GM13977 (cell line): ENCODE measurements at regions not wholly inside any gene's neighbourhood (a gene's known extent, or its start where the extent isn't known, plus 50 kb on each side); places are given as distances from the start of the nearest gene placed in this dataset.

Source experiments
- DNase-seq: peaks from one replicate; pipeline ENCODE4 v3.0.0; 2012; ENCODE audit warnings: low spot score
- CTCF ChIP-seq: IDR thresholded peaks from 2 replicates; pipeline ENCODE4 v1.5.1; 2012; ENCODE audit warnings: mild to moderate bottlenecking, control low read depth; ENCODE audit not compliant: insufficient read depth; ENCODE audit errors: extremely low read depth, missing control alignments
- in situ Hi-C: fragments of 300-500 bp; cut with MboI; formaldehyde crosslinking; loops from one replicate; pipeline ENCODE4 v1.12.0; 2022; ENCODE audit warnings: low sequenced_read_pairs, low pct_unique_long_range_greater_than_20kb, mixed read lengths, inconsistent platforms; ENCODE audit not compliant: unreplicated experiment

DNA sequence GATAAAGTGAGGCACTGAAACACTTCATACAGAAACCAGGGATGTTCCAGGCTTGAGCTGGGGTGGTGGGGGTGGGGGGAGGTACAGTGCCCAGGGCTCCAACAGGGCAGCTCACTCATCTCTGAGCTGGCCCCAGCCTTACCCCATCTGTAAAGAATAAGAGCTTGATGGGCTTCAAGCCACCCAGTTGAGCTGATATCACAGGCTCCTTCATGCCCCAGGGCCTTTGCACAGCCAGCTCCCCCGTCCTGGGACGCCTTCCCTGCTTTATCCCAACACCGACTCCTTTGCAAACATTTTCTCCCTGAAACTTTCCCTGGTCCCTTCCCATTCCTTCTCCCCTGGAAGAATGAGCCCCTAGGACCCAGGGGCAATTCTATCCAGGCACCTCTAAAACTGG lies 261.7 kb downstream of the PARN start:
- DNase-seq: no peak
- no peak for TF ChIP-seq CTCF
- in situ Hi-C loops: no loop called here

DNA sequence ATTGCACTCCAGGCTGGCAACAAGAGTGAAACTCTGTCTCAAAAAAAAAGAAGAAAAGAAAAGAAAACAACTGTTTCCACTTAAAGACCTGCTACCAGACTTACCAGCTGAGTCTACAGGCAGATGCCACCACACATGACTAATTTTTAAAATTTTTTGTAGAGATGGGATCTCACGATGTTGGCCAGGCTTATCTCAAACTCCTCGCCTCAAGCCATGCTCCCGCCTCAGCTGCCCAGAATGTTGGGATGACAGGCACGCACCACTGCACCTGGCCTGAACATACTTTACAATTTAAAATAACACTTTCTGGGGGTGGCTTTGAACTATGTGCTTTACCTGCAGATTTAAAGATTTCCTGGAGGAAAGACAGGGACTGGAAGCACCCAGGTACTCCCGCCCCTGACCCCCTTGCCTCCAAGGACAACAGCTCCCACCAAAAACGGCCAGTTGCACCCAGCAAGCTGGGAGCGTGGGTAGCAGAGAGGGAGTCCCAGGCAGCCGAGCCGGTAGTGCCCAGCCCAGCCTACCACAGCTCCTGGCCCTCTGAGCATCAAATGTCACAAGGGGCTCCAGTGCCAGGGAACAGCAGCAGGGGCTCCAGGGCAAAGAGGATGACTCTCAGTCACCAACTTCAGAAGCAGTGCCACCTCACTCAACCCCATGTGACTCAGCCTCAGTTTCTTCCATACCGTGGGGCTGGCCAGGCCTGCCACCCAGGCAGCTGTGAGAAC lies 262.9 kb downstream of the PARN start:
- DNase-seq: no peak
- in situ Hi-C loops: no loop called here
- TF ChIP-seq CTCF: no peak

- no peak for DNase-seq
- TF ChIP-seq CTCF: no peak
- in situ Hi-C loops: no loop called here
Observed at GRCh38 chr16:14366447-14366846, 263.6 kb downstream of the PARN start.

GRCh38 chr16:14365200-14365851 lies 264.7 kb downstream of the PARN start:
- no peak for TF ChIP-seq CTCF
- in situ Hi-C loops: no loop called here
- no peak for DNase-seq

DNA sequence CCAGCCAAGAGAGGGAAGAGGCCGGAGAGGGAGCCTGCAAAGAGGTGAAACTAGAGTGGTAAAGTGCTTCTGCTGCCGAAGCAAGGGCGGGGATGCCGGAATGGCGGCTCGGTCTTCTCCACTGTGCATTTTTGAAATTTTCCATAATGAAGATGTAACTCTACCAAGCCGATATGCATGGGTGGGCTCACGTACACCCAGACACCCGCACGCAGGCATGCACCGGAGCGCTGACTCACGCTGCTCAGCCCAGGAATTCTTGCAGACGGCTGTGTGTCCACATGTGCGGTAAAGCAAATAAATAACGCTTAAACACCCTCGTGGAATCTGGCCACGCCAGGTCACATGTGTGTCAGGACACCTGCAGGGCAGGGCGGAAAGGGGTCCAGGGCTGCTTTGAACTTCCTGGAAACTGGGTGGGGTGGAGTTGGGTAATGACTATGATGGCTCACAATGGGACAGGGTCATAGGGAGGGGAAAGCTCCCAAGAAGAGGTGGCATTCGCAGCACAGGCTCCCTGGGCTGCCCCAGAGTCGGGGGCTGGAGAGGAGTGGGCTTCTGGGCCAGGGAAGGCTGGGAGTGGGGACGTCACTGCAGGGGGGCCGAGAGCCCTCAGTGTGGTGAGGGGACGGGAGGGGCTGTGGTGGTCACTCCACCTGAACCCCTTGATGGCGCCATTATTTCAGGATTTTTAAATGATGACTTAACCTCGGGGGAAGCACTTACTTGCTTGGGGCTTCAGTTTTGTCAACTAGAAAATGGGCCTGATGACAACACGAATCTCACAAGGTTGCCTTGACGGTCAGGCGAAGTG lies 265.5 kb downstream of the PARN start:
- peak; percentile 19 for TF ChIP-seq CTCF
- no peak for DNase-seq
- in situ Hi-C loops: no loop called here

GRCh38 chr16:14364112-14364385 lies 266.0 kb downstream of the PARN start:
- DNase-seq: no peak
- no peak for TF ChIP-seq CTCF
- in situ Hi-C loops: no loop called here
